ENCODE measurements at regions not wholly inside any gene's neighbourhood (a gene's known extent, or its start where the extent isn't known, plus 50 kb on each side); places are given as distances from the start of the nearest gene placed in this dataset.

DNA sequence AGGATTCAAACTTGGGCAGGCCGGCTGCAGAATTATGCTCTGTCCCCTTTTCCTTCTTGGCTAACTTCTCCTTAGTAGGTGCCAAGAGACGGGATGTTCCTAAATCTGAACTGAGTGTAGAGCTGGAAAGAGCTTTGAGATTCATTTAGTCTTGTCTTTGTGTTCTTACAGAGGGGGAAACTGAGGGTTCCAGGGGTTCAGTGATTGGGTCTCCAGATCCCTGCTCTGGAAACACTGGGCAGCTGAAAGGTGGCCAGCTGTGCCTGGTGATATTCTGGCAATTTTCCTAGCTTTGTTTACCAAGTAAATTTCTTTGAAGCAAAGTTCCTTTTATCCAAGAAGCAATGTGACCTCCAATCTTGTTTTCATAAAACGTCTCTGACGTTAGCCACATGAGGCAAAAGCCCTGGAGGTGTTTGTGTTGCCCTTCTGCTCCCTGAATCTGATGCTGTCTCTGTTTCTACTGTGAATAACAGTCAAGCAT, 288.7 kb downstream of the ZSWIM6 start (continued):
- TF ChIP-seq TCF4 (CRISPR knock-in tag; IDR thresholded peaks at IDR 0.05; ENCODE audit: borderline replicate concordance), result no peak
- TF ChIP-seq, protein P1, sequence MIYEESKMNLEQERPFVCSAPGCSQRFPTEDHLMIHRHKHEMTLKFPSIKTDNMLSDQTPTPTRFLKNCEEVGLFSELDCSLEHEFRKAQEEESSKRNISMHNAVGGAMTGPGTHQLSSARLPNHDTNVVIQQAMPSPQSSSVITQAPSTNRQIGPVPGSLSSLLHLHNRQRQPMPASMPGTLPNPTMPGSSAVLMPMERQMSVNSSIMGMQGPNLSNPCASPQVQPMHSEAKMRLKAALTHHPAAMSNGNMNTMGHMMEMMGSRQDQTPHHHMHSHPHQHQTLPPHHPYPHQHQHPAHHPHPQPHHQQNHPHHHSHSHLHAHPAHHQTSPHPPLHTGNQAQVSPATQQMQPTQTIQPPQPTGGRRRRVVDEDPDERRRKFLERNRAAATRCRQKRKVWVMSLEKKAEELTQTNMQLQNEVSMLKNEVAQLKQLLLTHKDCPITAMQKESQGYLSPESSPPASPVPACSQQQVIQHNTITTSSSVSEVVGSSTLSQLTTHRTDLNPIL (CRISPR knock-in tag; IDR thresholded peaks at IDR 0.05; ENCODE audit: low read depth), result no peak
- TF ChIP-seq RARB (CRISPR knock-in tag; IDR thresholded peaks at IDR 0.05), result no peak
- TF ChIP-seq, protein P2, sequence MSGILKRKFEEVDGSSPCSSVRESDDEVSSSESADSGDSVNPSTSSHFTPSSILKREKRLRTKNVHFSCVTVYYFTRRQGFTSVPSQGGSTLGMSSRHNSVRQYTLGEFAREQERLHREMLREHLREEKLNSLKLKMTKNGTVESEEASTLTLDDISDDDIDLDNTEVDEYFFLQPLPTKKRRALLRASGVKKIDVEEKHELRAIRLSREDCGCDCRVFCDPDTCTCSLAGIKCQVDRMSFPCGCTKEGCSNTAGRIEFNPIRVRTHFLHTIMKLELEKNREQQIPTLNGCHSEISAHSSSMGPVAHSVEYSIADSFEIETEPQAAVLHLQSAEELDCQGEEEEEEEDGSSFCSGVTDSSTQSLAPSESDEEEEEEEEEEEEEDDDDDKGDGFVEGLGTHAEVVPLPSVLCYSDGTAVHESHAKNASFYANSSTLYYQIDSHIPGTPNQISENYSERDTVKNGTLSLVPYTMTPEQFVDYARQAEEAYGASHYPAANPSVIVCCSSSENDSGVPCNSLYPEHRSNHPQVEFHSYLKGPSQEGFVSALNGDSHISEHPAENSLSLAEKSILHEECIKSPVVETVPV (CRISPR knock-in tag; IDR thresholded peaks at IDR 0.05), result no peak

- TF ChIP-seq ISL1 (CRISPR knock-in tag; IDR thresholded peaks at IDR 0.05) (no peak), PATZ1 (CRISPR knock-in tag; IDR thresholded peaks at IDR 0.05; ENCODE audit: borderline replicate concordance) (no peak), ZC3H10 (CRISPR knock-in tag; IDR thresholded peaks at IDR 0.05) (no peak)
- no peak for ATAC-seq
Observed at GRCh38 chr5:61621202-61621650, 289.2 kb downstream of the ZSWIM6 start.

DNA sequence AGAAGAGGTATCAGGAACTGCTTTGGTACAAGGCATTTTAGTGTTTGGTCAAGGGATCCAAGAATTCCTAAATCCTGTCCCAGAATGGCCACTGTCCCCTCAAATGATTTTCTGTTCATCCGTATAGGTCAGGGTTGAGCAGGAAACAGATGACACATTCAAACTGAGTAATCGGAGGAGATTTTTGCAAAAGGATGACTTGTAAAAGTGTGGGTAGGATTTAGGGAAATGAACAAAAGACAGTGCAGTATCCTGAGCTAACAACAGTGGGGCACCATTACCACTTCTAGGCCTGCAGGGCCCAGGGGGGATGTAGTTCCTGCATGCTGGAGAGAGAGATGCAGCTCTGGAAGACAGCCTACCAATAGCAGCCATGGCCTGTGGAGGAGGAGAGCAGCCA, 290.1 kb downstream of the ZSWIM6 start:
- TF ChIP-seq GLIS3 (CRISPR knock-in tag; IDR thresholded peaks at IDR 0.05) (no peak), TSHZ2 (CRISPR knock-in tag; IDR thresholded peaks at IDR 0.05) (no peak), OSR1 (CRISPR knock-in tag; IDR thresholded peaks at IDR 0.05) (no peak), ZNF8 (CRISPR knock-in tag; IDR thresholded peaks at IDR 0.05) (no peak), ZNF70 (CRISPR knock-in tag; IDR thresholded peaks at IDR 0.05) (no peak), POU6F1 (CRISPR knock-in tag; IDR thresholded peaks at IDR 0.05; ENCODE audit: borderline replicate concordance, low read depth) (no peak), BACH2 (CRISPR knock-in tag; IDR thresholded peaks at IDR 0.05; ENCODE audit: borderline replicate concordance) (no peak), PPARA (CRISPR knock-in tag; IDR thresholded peaks at IDR 0.05; ENCODE audit: borderline replicate concordance) (no peak), ZFP30 (CRISPR knock-in tag; IDR thresholded peaks at IDR 0.05) (no peak), PATZ1 (CRISPR knock-in tag; IDR thresholded peaks at IDR 0.05; ENCODE audit: borderline replicate concordance) (no peak), CSDC2 (CRISPR knock-in tag; IDR thresholded peaks at IDR 0.05) (no peak), ZC3H10 (CRISPR knock-in tag; IDR thresholded peaks at IDR 0.05) (no peak)
- TF ChIP-seq, protein P1 (CRISPR knock-in tag; IDR thresholded peaks at IDR 0.05; ENCODE audit: low read depth), result no peak

More for the DNA sequence above, 290.1 kb downstream of the ZSWIM6 start:
- no peak for ATAC-seq
